ENCODE measurements at regions not wholly inside any gene's neighbourhood (a gene's known extent, or its start where the extent isn't known, plus 50 kb on each side); places are given as distances from the start of the nearest gene placed in this dataset.

DNA sequence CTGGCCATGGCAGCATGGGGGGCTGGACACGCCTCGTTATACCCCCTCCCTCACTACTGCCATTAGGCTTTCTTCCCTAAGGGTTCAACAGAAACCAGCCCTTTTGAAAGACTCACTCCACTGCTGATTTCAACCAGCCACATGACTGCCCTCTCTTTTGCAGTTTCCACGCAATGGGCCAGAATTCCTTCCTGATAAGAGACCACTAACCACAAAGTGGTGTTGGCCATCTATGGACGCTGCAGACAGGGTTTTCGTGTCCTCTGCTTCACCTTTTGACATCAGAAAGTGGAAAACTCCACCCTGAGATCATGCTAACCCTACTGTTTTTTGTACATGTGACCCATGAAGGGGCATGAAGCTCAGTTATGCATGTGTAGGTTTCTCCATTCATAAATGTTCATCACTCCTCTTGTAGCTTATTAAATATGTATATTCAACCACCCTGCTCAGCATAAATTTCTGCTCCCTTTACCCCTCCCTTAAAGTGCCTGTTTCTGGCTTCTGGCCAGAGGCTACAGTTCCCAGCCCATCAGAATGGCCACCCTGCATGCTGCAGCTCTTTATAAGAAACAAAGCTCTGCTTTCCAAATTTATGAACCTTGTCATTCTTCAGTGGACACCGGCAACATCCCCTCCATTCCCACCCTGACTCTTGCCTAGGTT, 105.6 kb upstream of the KCNK12 start:
- ATAC-seq: no peak
- Mint-ChIP-seq H3K27ac (no peak overlapping the region), H3K36me3 (no peaks in the 10 kb centered on the region), H3K27me3 (peaks cover 11% of the 10 kb centered on the region), H3K4me1 (no peaks in the 10 kb centered on the region), H3K4me3 (no peak overlapping the region), H3K9me3 (ENCODE audit: low read depth) (no peaks in the 10 kb centered on the region)
- no peak for DNase-seq
- CTCF ChIA-PET: interaction anchor here (0.7 to 1.0 kb wide), 2 partner anchors 12 to 14 kb away, joined by 3 read pairs; no protein-coding TSS in a partner anchor

DNA sequence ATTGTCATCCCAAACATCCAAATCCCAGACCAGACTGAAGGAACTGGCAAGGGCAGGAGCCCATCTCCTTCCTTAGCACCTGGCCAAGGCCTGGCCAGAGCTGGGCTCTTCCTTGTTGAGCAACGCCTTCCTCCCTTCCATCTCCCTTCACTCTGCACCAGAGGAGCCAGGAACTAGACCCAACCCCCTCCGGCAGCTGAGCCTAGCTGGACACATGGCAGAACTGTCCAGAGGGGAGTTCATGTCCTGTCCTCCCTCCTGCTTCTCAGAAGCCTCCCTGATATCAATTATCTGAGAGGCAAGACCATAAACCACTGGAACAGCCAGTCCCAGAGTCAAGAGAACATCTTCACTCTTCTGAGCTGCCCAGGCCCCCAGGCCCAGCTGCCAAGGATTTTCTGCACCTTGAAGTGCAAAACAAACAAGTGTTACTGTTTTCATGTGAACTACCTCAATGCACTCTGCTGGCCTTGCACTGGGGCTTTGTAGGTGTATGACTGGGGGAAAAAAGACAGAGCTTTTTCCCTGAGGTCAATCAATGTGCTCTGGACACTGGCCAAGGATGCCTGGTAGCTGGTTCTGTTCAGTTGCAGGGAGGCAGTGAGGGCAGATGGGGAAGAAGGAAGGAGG, 104.5 kb upstream of the KCNK12 start:
- H3K9me3 Mint-ChIP-seq (ENCODE audit: low read depth): no peaks in the 10 kb centered on the region
- H3K27ac Mint-ChIP-seq: no peak overlapping the region
- CTCF ChIA-PET: no interaction called here
- no peaks in the 10 kb centered on the region for H3K4me1 Mint-ChIP-seq
- peaks cover 8% of the 10 kb centered on the region for H3K27me3 Mint-ChIP-seq
- no peaks in the 10 kb centered on the region for H3K36me3 Mint-ChIP-seq
- ATAC-seq: no peak
- H3K4me3 Mint-ChIP-seq: no peak overlapping the region
- no peak for DNase-seq

DNA sequence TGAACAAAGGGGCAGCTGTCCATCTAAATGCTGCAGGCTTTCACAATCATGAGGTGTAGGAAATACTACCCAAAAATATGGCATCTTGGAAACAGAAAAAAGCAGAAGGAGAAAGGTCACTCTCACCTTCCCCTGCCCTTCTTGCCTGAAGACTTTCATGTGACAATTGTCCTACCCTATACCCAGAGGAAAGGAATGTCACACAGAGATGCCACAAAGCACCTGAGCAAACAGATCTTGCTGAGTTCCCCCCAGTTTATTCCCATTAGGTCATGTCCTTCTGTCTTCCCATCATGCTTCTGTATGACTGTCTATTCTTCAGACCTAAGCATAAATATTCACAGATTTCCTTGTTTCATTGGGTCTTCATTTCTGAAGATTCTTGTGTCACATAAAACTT, 95.5 kb upstream of the KCNK12 start:
- CTCF ChIA-PET: interaction anchor here (0.9 kb wide), 1 partner anchor 17 kb away, joined by 3 read pairs; no protein-coding TSS in a partner anchor
- no peaks in the 10 kb centered on the region for H3K36me3 Mint-ChIP-seq
- H3K4me3 Mint-ChIP-seq: no peak overlapping the region
- DNase-seq (no peak), ATAC-seq (no peak)
- H3K27me3 Mint-ChIP-seq: peaks cover 5% of the 10 kb centered on the region
- H3K9me3 Mint-ChIP-seq (ENCODE audit: low read depth): no peaks in the 10 kb centered on the region
- no peaks in the 10 kb centered on the region for H3K4me1 Mint-ChIP-seq
- H3K27ac Mint-ChIP-seq: no peak overlapping the region

DNA sequence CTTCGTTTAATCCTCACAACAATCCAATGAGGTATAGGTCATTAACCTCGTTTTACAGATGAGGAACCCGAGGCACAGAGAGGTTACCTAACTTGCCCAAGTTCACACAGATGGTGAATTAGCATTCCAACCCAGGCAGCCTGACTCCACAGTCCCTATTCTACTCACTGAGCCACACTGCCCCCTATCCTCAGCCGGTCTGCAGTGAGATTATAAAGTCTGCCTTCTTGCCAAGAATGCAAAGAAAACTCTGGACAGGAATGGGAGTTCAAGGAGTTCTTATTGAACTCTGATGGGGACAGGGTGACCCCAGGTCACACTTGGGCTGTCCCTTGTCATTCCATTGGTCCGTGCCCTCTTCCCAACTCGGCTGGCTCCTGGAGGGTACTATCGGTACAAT, 94.0 kb upstream of the KCNK12 start:
- CTCF ChIA-PET: interaction anchor here (1.0 kb wide), 1 partner anchor 103 kb away, joined by 3 read pairs; no protein-coding TSS in a partner anchor
- no peak for DNase-seq
- H3K36me3 Mint-ChIP-seq: no peaks in the 10 kb centered on the region
- no peak overlapping the region for H3K4me3 Mint-ChIP-seq
- H3K27ac Mint-ChIP-seq: no peak overlapping the region
- H3K4me1 Mint-ChIP-seq: no peaks in the 10 kb centered on the region
- H3K27me3 Mint-ChIP-seq: peaks cover 5% of the 10 kb centered on the region
- no peaks in the 10 kb centered on the region for H3K9me3 Mint-ChIP-seq (ENCODE audit: low read depth)
- no peak for ATAC-seq

DNA sequence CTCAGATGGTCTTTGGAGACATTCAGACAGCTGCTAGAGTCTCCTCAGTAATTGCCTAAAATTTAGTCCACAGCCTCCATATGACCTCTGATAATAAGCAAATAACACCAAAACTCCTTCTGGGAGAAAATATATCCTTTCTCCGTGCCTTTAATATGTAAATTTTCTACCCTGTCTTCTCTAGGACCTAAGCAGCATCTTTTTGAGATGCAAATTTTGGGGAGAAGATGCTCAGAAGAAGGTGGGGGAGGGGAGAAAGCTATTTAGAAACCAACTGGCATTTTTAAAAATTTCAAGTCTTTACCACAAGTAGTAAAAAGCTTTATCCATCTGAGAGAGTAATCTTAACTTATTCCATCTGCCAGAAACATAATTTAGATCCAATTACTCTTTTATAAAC, 91.8 kb upstream of the KCNK12 start:
- no peaks in the 10 kb centered on the region for H3K36me3 Mint-ChIP-seq
- DNase-seq (no peak), ATAC-seq (no peak)
- CTCF ChIA-PET: no interaction called here
- no peak overlapping the region for H3K4me3 Mint-ChIP-seq
- H3K27ac Mint-ChIP-seq: no peak overlapping the region
- no peaks in the 10 kb centered on the region for H3K9me3 Mint-ChIP-seq (ENCODE audit: low read depth)
- H3K4me1 Mint-ChIP-seq: no peaks in the 10 kb centered on the region
- peaks cover 5% of the 10 kb centered on the region for H3K27me3 Mint-ChIP-seq

DNA sequence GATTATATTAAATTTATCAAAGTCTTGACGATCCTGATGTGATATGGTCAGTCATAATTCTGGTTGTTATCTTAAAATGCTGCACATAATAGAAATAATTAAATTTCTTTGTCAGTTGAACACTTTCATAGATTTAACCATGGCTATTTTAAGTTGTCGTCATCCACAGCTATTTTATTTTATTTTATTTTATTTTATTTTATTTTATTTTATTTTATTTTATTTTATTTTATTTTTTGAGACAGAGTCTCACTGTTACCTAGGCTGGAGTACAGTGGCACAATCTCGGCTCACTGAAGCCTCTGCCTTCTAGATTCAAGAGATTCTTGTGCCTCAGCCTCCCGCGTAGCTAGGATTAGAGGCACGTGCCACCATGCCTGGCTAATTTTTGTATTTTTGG, 90.5 kb upstream of the KCNK12 start:
- CTCF ChIA-PET: no interaction called here

DNA sequence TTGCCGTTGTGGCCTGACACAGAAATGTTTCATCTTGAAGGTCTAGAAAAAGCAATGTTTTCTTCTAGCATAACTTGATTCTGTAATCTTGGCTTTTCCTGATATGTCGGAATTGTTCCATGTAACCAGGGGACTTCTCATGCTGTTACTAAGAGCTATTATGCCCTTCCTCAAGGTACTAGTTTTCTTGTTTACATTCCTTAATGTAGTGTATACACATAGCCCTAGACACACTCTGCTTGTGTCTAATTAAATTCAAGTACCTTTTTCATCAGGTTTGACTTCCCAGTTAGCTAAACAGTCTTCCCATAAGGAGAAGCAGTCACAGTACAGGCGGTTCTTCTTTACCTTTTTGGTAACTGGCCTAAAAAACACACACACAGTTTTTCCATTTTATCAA, 89.4 kb upstream of the KCNK12 start:
- no peak for DNase-seq
- no peaks in the 10 kb centered on the region for H3K9me3 Mint-ChIP-seq (ENCODE audit: low read depth)
- peaks cover 3% of the 10 kb centered on the region for H3K27me3 Mint-ChIP-seq
- no peaks in the 10 kb centered on the region for H3K4me1 Mint-ChIP-seq
- CTCF ChIA-PET: no interaction called here
- no peak for ATAC-seq
- H3K4me3 Mint-ChIP-seq: no peak overlapping the region
- H3K36me3 Mint-ChIP-seq: no peaks in the 10 kb centered on the region
- no peak overlapping the region for H3K27ac Mint-ChIP-seq

More for the DNA sequence above, 90.5 kb upstream of the KCNK12 start:
- no peak overlapping the region for H3K4me3 Mint-ChIP-seq
- no peaks in the 10 kb centered on the region for H3K4me1 Mint-ChIP-seq
- H3K27ac Mint-ChIP-seq: no peak overlapping the region
- H3K27me3 Mint-ChIP-seq: peaks cover 5% of the 10 kb centered on the region
- DNase-seq (no peak), ATAC-seq (no peak)
- no peaks in the 10 kb centered on the region for H3K9me3 Mint-ChIP-seq (ENCODE audit: low read depth)
- no peaks in the 10 kb centered on the region for H3K36me3 Mint-ChIP-seq

DNA sequence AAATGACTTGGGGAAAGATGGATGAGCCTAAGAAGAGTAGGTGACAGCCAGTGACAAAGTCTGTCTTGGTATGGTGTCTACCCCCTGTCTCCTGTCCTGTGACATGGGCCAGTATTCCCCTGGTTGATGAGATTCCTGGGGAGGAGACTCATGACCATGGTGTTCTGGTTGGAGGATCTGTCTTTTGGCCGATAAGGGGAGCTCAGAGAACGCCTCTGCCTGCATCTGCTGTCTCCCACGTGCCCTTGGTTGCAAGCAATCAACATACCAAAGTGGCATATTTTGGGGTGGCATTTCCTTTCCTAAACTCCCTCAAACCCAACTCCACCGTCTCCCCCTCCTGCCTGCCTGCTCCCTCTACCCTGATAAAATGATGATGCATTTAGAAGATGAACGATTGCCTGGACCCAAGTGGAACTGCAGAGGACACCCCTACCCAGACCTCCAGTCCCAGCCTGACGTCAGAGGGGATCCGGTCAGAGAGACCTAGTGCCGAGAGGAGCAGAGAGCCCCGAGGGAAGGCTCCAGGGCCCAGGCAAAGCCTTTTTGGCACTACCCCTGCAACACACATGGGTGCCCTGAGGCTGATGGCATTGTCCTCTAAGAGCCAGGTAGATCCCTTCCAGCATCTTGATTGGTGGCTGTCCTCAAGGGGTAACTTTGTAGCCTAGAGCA, 88.0 kb upstream of the KCNK12 start:
- CTCF ChIA-PET: no interaction called here
- Mint-ChIP-seq H3K9me3 (ENCODE audit: low read depth) (no peaks in the 10 kb centered on the region), H3K4me3 (no peak overlapping the region), H3K27ac (no peak overlapping the region), H3K4me1 (no peaks in the 10 kb centered on the region), H3K27me3 (peaks cover 3% of the 10 kb centered on the region), H3K36me3 (no peaks in the 10 kb centered on the region)
- ATAC-seq (no peak), DNase-seq (no peak)

DNA sequence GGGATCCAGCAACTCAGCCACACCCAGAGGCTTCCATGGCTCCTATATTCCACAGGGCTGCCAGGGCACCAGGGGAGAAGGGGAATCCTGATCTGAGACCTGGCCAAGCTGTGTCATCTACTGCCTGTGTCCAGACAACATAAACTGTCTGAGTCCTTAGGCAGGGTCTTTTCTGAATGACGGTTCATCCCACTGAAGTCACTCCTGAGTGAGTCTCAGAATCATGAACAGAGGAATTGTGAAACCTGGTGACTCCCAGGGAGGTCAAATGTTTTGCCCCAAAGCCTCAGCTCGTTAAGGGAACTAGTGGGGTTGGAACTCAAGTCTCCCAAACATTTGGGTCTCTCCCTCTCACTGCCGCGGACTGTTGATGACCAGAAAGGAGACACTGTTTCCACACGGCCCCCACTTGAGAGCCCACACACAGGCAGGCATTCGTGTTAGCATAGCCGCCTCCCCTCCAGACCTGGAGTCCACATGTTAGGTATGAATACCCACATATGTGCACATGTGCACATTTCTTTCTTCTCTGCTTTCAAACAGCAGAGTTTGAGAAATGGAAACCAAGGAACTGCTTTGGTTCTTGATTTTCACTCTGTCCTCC, 87.2 kb upstream of the KCNK12 start:
- Mint-ChIP-seq H3K9me3 (ENCODE audit: low read depth) (no peaks in the 10 kb centered on the region), H3K4me1 (no peaks in the 10 kb centered on the region), H3K27ac (no peak overlapping the region), H3K27me3 (peaks cover 1% of the 10 kb centered on the region), H3K4me3 (no peak overlapping the region), H3K36me3 (no peaks in the 10 kb centered on the region)
- DNase-seq (no peak), ATAC-seq (no peak)
- CTCF ChIA-PET: no interaction called here

DNA sequence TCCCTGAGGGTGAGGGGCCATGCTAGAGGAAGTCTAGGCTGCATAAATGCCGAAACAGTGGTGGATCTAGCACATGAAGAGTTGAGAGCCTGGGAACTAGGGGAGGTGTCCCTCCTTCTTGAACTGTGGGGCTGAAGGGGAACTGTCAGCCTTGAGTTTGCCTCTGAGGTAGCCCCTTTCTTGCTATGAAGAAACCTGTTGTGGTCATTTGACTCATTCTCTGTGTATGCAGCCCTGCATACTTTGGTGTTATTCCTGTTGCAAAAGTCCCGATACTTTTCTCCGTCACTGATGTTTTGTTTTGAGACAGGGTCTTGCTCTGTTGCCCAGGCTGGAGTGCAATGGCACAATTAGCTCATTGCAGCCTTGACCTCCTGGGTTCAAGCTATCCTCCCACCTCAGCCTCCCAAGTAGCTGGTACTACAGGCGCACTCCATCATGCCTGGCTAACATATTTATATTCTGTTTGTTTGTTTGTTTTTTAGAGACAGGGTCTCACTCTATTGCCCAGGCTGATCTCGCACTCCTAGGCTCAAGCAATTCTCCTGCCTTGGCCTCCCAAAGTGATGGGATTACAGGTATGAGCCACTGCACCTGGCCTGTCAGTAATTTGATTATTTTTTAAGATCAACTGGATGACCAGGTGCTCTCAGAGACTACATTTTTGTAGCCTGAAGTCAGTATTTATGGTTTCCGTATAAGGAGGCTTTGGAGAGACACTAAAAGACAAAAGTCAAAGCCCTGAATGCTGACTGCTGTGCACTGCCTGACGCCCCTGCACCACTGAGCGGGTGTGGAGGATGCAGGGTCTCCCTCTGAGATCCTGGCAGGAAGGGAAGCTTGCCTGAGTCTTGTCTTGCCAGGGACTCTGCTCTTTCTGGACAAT, 86.2 kb upstream of the KCNK12 start:
- DNase-seq (no peak), ATAC-seq (no peak)
- CTCF ChIA-PET: no interaction called here
- no peaks in the 10 kb centered on the region for H3K4me1 Mint-ChIP-seq
- no peak overlapping the region for H3K4me3 Mint-ChIP-seq
- H3K27ac Mint-ChIP-seq: no peak overlapping the region
- H3K9me3 Mint-ChIP-seq (ENCODE audit: low read depth): no peaks in the 10 kb centered on the region
- no peaks in the 10 kb centered on the region for H3K36me3 Mint-ChIP-seq
- H3K27me3 Mint-ChIP-seq: peaks cover under 1% of the 10 kb centered on the region

DNA sequence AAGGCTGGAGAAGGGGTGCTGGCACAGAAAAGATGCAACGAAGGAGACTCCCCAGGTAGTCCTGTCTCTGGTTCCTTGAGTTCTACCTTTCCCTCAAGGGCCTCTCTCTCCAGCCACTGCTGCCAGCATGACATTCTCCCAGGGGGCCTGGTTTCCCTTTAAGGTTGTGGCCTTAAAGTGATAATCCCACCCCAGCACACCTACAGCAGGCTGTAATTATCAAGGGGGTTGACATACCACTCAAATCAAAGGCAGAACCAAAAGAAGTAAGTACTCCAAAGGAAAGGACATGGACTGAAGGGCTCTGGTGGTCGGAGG, 84.7 kb upstream of the KCNK12 start:
- DNase-seq: no peak
- Mint-ChIP-seq H3K4me3 (no peak overlapping the region), H3K4me1 (no peaks in the 10 kb centered on the region), H3K36me3 (no peaks in the 10 kb centered on the region), H3K27ac (no peak overlapping the region), H3K9me3 (ENCODE audit: low read depth) (no peaks in the 10 kb centered on the region), H3K27me3 (peaks cover 3% of the 10 kb centered on the region)
- CTCF ChIA-PET: no interaction called here
- no peak for ATAC-seq

DNA sequence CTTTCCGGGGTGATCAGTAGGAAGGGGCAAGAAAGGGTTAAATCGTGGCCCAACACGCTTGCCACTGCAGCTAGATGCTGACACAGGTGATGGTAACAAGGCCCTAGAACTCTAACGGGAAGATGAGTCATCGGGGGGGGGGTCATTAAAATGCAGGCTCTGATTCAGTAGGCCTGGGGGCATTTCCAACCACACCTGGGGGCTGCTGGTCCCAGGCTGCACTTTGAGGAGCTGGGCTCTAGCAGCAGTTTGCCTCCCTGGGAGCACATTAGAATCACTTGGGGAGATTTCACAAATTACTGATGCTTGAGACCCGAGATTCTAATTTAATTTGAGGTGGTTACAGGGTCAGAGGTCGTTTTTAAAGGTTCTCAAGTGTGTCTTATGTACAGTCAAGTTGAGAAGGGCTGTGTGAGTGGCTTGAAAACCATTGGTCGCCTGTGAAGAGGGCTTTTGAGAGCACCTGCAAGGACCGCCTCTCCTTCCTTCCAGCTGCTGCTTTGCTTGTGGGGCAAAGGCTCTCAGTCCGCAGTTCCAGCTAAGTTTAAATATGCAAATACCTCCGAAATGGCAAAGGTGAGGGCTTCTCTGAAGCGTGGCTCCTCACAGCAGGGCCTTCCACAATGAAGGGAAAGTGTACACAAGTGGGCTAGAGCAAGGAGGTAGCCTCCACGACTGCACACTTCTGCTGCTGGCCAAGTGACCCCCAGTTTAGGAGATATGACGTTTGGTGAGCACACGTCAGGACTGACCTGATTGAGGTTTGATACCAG, 84.2 kb upstream of the KCNK12 start:
- Mint-ChIP-seq H3K36me3 (no peaks in the 10 kb centered on the region), H3K4me1 (no peaks in the 10 kb centered on the region), H3K9me3 (ENCODE audit: low read depth) (no peaks in the 10 kb centered on the region), H3K4me3 (no peak overlapping the region), H3K27ac (no peak overlapping the region), H3K27me3 (peaks cover 3% of the 10 kb centered on the region)
- CTCF ChIA-PET: no interaction called here
- ATAC-seq: no peak
- no peak for DNase-seq
